SK-N-SH (cell line): ENCODE measurements at regions not wholly inside any gene's neighbourhood (a gene's known extent, or its start where the extent isn't known, plus 50 kb on each side); places are given as distances from the start of the nearest gene placed in this dataset.

Source experiments
- CTCF ChIA-PET: fragments of 300-600, 350-600 bp; formaldehyde crosslinking; extraction: SDS; loops from one replicate; lab custom pipeline; 2021; lab: Yijun Ruan, JAX
- POLR2A ChIA-PET: fragments of 350-600 bp; sonication (Branson Sonifier 250); formaldehyde crosslinking; extraction: SDS; loops from one replicate; lab custom pipeline; 2020; ENCODE audit warnings: antibody characterized with exemption, inconsistent platforms; lab: Yijun Ruan, JAX
- DNase-seq: peaks from one replicate; pipeline ENCODE4 v3.0.0; 2012
- H2AFZ ChIP-seq: fragments of 200-600 bp; sonication (generic); 2 replicates; pipeline ENCODE4 v1.8.1; 2016; ENCODE audit warnings: antibody characterized with exemption, mild to moderate bottlenecking, low read depth
- H3F3A ChIP-seq: fragments of 200-600 bp; sonication (generic); replicated peaks from 2 replicates; pipeline ENCODE3; 2016; ENCODE audit warnings: antibody characterized with exemption, mild to moderate bottlenecking; ENCODE audit not compliant: insufficient read depth
- H3K27ac ChIP-seq, 2 experiments: fragments of 200-500 bp in 1 of 2; fragments of 200-600 bp in 1 of 2; sonication (Bioruptor generic) in 1 of 2; sonication (generic), shearing (Covaris generic) in 1 of 2; 2 replicates each; pipeline versions ENCODE4 v1.5.1 to v1.6.1; 2014 to 2016; ENCODE audit warnings: low read depth in 2 of 2, inconsistent platforms in 1 of 2, low read length in 1 of 2, mild to moderate bottlenecking in 1 of 2, mixed read lengths in 1 of 2
- H3K27me3 ChIP-seq: fragments of 200-600 bp; sonication (generic), shearing (Covaris generic); 2 replicates; pipeline ENCODE4 v1.6.1; 2016; ENCODE audit warnings: mixed run types; ENCODE audit not compliant: insufficient read depth
- H3K36me3 ChIP-seq, 2 experiments: fragments of 200-500 bp in 1 of 2; fragments of 200-600 bp in 1 of 2; sonication (Bioruptor generic) in 1 of 2; sonication (generic) in 1 of 2; replicated peaks in 1 of 2; 2 replicates each; pipeline versions ENCODE3 to v1.5.1; 2014 to 2016; ENCODE audit warnings: low read length in 1 of 2, mild to moderate bottlenecking in 1 of 2; ENCODE audit not compliant: insufficient read depth in 2 of 2, control insufficient read depth in 1 of 2
- H3K4me1 ChIP-seq, 2 experiments: fragments of 200-500 bp in 1 of 2; fragments of 200-600 bp in 1 of 2; sonication (Bioruptor generic) in 1 of 2; sonication (generic), shearing (Covaris generic) in 1 of 2; 2 replicates each; pipeline versions ENCODE4 v1.5.1 to v1.6.1; 2014 to 2016; ENCODE audit warnings: low read depth in 1 of 2, low read length in 1 of 2, mixed run types in 1 of 2; ENCODE audit not compliant: insufficient read depth in 2 of 2, control insufficient read depth in 1 of 2
- H3K4me2 ChIP-seq: fragments of 200-600 bp; sonication (generic), shearing (Covaris generic); 2 replicates; pipeline ENCODE4 v1.6.1; 2017; ENCODE audit warnings: mixed run types
- H3K4me3 ChIP-seq, 2 experiments: fragments of 200-500 bp in 1 of 2; fragments of 200-600 bp in 1 of 2; sonication (Bioruptor generic) in 1 of 2; sonication (generic), shearing (Covaris generic) in 1 of 2; 2 replicates each; pipeline versions ENCODE4 v1.5.1 to v1.8.1; 2014 to 2016; ENCODE audit warnings: low read depth in 2 of 2, inconsistent platforms in 1 of 2, low read length in 1 of 2, mild to moderate bottlenecking in 1 of 2, mixed read lengths in 1 of 2, moderate library complexity in 1 of 2
- H3K79me2 ChIP-seq: fragments of 200-600 bp; sonication (generic); 2 replicates; pipeline ENCODE4 v1.8.1; 2017; ENCODE audit warnings: mild to moderate bottlenecking; ENCODE audit not compliant: insufficient read depth
- H3K9ac ChIP-seq: fragments of 200-600 bp; sonication (generic); 2 replicates; pipeline ENCODE4 v1.6.1; 2017; ENCODE audit warnings: mixed run types
- H3K9me2 ChIP-seq: fragments of 200-600 bp; sonication (generic); 2 replicates; pipeline ENCODE4 v1.6.1; 2017; ENCODE audit warnings: mixed run types
- H3K9me3 ChIP-seq: fragments of 200-600 bp; sonication (generic); 2 replicates; pipeline ENCODE4 v1.6.1; 2017; ENCODE audit warnings: mixed run types, mild to moderate bottlenecking, moderate library complexity
- H4K20me1 ChIP-seq: fragments of 200-600 bp; sonication (generic); 2 replicates; pipeline ENCODE4 v1.6.1; 2017; ENCODE audit warnings: mild to moderate bottlenecking, mixed run types; ENCODE audit not compliant: insufficient read depth
- CHD2 ChIP-seq: fragments of 150-350 bp; IDR thresholded peaks from 2 replicates; pipeline ENCODE4 v1.6.1; 2018; ENCODE audit warnings: low read length; ENCODE audit not compliant: partially characterized antibody
- ELF1 ChIP-seq: IDR thresholded peaks from 2 replicates; pipeline ENCODE4 v1.4.0; 2012
- EP300 ChIP-seq, 2 experiments: IDR thresholded peaks; 2 replicates each; pipeline versions ENCODE4 v1.4.0 to v1.6.1; 2012; ENCODE audit warnings: borderline replicate concordance in 1 of 2, low read depth in 1 of 2, low read length in 1 of 2
- EZH2phosphoT487 ChIP-seq: fragments of 200-600 bp; sonication (generic); IDR thresholded peaks from 2 replicates; pipeline ENCODE4 v1.6.1; 2017; ENCODE audit warnings: low read depth, mixed run types, mild to moderate bottlenecking, antibody characterized with exemption, moderate library complexity, borderline replicate concordance
- FOSL2 ChIP-seq: IDR thresholded peaks from 2 replicates; pipeline ENCODE4 v1.4.0; 2012; ENCODE audit warnings: low read depth, mild to moderate bottlenecking, moderate library complexity, borderline replicate concordance
- FOXM1 ChIP-seq: IDR thresholded peaks from 2 replicates; pipeline ENCODE4 v1.4.0; 2012; ENCODE audit warnings: low read depth, mild to moderate bottlenecking
- JUND ChIP-seq: IDR thresholded peaks from 2 replicates; pipeline ENCODE4 v1.4.0; 2012
- MEF2A ChIP-seq: IDR thresholded peaks from 2 replicates; pipeline ENCODE4 v1.4.0; 2012; ENCODE audit warnings: low read depth, borderline replicate concordance
- NFIC ChIP-seq: IDR thresholded peaks from 2 replicates; pipeline ENCODE4 v1.4.0; 2012; ENCODE audit warnings: borderline replicate concordance
- POLR2AphosphoS5 ChIP-seq: IDR thresholded peaks from 2 replicates; pipeline ENCODE4 v1.6.1; 2012; ENCODE audit warnings: low read depth, low read length
- RFX5 ChIP-seq: IDR thresholded peaks from 2 replicates; pipeline ENCODE4 v1.6.1; 2012; ENCODE audit warnings: mild to moderate bottlenecking, improper control_type of control experiment, low read length
- RXRA ChIP-seq: IDR thresholded peaks from 2 replicates; pipeline ENCODE4 v1.4.0; 2012; ENCODE audit warnings: low read depth, mild to moderate bottlenecking, borderline replicate concordance
- TCF12 ChIP-seq: IDR thresholded peaks from 2 replicates; pipeline ENCODE4 v1.4.0; 2012
- YY1 ChIP-seq: IDR thresholded peaks from 2 replicates; pipeline ENCODE4 v1.4.0; 2012; ENCODE audit warnings: low read depth, mild to moderate bottlenecking
- WGBS: methylation state at CpG from one replicate; pipeline ENCODE4 v1.1.6; 2017; ENCODE audit warnings: low lambda C conversion rate; 5-methylcytosine and 5-hydroxymethylcytosine counted together
- TF ChIP-seq, protein P1 (sequence below): fragments of 150-350 bp; IDR thresholded peaks from 2 replicates; pipeline ENCODE4 v1.6.1; 2016; ENCODE audit warnings: mild to moderate bottlenecking, low read depth, low read length
- TF ChIP-seq, protein P2 (sequence below): fragments of 150-350 bp; IDR thresholded peaks from 2 replicates; pipeline ENCODE4 v1.6.1; 2017; ENCODE audit warnings: antibody characterized with exemption, low read length, low read depth, borderline replicate concordance
- TF ChIP-seq, protein P3 (sequence below): IDR thresholded peaks from 2 replicates; pipeline ENCODE4 v1.4.0; 2012; ENCODE audit warnings: low read depth, borderline replicate concordance
- TF ChIP-seq, protein P4 (sequence below): IDR thresholded peaks from 2 replicates; pipeline ENCODE4 v1.4.0; 2012; ENCODE audit warnings: low read depth, borderline replicate concordance
- TF ChIP-seq, protein P5 (sequence below): IDR thresholded peaks from 2 replicates; pipeline ENCODE4 v1.6.1; 2012; ENCODE audit warnings: mild to moderate bottlenecking, low read depth, low read length, moderate library complexity

DNA sequence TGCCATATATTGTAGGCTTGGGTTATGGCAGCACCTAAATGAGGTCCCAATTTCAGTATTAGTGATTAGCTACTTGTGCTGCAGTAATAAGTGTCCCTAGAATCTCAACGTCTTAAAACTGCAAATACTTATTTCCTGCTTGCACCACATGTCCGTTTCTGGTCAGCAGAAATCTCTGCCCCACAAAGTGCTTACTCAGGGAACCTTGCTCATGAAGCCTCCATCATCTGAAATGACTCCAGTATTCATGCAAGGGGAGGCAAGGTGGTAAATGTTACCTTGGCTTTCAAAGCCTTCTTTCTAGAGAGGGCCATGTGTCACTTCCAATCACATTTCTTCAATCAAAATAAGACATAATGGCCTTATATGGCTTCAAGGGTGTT, 274.2 kb upstream of the KAZN start:
- POLR2A ChIA-PET: no interaction called here
- Histone ChIP-seq H3K4me3 (no peak overlapping the region), H3K9me2 (no peaks in the 10 kb centered on the region), H3K4me2 (no peak overlapping the region), H3K27ac (no peak overlapping the region), H4K20me1 (no peaks in the 10 kb centered on the region), H3K79me2 (no peaks in the 10 kb centered on the region), H2AFZ (no peak overlapping the region), H3F3A (no peaks in the 10 kb centered on the region), H3K27me3 (no peaks in the 10 kb centered on the region), H3K9me3 (no peaks in the 10 kb centered on the region), H3K36me3 (no peaks in the 10 kb centered on the region), H3K4me1 (no peaks in the 10 kb centered on the region), H3K9ac (no peak overlapping the region)
- DNase-seq: no peak
- TF ChIP-seq, protein P1, sequence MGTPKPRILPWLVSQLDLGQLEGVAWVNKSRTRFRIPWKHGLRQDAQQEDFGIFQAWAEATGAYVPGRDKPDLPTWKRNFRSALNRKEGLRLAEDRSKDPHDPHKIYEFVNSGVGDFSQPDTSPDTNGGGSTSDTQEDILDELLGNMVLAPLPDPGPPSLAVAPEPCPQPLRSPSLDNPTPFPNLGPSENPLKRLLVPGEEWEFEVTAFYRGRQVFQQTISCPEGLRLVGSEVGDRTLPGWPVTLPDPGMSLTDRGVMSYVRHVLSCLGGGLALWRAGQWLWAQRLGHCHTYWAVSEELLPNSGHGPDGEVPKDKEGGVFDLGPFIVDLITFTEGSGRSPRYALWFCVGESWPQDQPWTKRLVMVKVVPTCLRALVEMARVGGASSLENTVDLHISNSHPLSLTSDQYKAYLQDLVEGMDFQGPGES: no peak
- TF ChIP-seq EP300 (IDR thresholded peaks at IDR 0.05; ENCODE audit: borderline replicate concordance in 1 of 2, low read depth in 1 of 2, low read length in 1 of 2): no peak
- no peak for TF ChIP-seq ELF1
- CTCF ChIA-PET: no interaction called here
- 0% methylated on average over 2 of the region's 2 CpGs for WGBS

DNA sequence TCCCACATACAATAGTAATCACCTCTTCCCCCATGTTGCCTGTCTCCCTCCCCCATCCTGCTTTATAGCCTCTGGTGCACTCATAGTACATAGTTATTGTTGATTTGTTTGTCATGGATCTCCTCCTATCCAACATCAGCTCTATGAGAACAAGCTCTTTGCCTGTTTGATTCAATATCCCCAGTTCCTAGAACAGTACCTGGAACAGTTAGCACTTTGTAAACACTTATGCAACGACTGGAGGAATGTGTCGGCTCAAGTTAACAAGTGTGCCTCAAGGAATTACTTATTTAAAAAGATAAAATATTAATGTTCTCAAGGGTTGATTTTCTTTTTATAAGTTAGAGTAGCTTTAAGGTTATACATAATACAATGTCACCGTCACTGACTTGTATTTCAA, 271.6 kb upstream of the KAZN start:
- TF ChIP-seq, protein P2, sequence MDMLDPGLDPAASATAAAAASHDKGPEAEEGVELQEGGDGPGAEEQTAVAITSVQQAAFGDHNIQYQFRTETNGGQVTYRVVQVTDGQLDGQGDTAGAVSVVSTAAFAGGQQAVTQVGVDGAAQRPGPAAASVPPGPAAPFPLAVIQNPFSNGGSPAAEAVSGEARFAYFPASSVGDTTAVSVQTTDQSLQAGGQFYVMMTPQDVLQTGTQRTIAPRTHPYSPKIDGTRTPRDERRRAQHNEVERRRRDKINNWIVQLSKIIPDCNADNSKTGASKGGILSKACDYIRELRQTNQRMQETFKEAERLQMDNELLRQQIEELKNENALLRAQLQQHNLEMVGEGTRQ: no peak
- no peak for TF ChIP-seq JUND
- TF ChIP-seq YY1: no peak
- TF ChIP-seq ELF1: no peak
- no peak for TF ChIP-seq TCF12
- TF ChIP-seq, protein P3, sequence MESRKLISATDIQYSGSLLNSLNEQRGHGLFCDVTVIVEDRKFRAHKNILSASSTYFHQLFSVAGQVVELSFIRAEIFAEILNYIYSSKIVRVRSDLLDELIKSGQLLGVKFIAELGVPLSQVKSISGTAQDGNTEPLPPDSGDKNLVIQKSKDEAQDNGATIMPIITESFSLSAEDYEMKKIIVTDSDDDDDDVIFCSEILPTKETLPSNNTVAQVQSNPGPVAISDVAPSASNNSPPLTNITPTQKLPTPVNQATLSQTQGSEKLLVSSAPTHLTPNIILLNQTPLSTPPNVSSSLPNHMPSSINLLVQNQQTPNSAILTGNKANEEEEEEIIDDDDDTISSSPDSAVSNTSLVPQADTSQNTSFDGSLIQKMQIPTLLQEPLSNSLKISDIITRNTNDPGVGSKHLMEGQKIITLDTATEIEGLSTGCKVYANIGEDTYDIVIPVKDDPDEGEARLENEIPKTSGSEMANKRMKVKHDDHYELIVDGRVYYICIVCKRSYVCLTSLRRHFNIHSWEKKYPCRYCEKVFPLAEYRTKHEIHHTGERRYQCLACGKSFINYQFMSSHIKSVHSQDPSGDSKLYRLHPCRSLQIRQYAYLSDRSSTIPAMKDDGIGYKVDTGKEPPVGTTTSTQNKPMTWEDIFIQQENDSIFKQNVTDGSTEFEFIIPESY: no peak
- no peak for TF ChIP-seq EZH2phosphoT487
- TF ChIP-seq FOSL2: no peak
- no peak for TF ChIP-seq EP300 (IDR thresholded peaks at IDR 0.05; ENCODE audit: borderline replicate concordance in 1 of 2, low read depth in 1 of 2, low read length in 1 of 2)
- TF ChIP-seq, protein P4, sequence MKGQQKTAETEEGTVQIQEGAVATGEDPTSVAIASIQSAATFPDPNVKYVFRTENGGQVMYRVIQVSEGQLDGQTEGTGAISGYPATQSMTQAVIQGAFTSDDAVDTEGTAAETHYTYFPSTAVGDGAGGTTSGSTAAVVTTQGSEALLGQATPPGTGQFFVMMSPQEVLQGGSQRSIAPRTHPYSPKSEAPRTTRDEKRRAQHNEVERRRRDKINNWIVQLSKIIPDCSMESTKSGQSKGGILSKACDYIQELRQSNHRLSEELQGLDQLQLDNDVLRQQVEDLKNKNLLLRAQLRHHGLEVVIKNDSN: no peak
- no peak for TF ChIP-seq CHD2
- TF ChIP-seq, protein P5, sequence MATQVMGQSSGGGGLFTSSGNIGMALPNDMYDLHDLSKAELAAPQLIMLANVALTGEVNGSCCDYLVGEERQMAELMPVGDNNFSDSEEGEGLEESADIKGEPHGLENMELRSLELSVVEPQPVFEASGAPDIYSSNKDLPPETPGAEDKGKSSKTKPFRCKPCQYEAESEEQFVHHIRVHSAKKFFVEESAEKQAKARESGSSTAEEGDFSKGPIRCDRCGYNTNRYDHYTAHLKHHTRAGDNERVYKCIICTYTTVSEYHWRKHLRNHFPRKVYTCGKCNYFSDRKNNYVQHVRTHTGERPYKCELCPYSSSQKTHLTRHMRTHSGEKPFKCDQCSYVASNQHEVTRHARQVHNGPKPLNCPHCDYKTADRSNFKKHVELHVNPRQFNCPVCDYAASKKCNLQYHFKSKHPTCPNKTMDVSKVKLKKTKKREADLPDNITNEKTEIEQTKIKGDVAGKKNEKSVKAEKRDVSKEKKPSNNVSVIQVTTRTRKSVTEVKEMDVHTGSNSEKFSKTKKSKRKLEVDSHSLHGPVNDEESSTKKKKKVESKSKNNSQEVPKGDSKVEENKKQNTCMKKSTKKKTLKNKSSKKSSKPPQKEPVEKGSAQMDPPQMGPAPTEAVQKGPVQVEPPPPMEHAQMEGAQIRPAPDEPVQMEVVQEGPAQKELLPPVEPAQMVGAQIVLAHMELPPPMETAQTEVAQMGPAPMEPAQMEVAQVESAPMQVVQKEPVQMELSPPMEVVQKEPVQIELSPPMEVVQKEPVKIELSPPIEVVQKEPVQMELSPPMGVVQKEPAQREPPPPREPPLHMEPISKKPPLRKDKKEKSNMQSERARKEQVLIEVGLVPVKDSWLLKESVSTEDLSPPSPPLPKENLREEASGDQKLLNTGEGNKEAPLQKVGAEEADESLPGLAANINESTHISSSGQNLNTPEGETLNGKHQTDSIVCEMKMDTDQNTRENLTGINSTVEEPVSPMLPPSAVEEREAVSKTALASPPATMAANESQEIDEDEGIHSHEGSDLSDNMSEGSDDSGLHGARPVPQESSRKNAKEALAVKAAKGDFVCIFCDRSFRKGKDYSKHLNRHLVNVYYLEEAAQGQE: no peak
- no peak for TF ChIP-seq NFIC
- TF ChIP-seq POLR2AphosphoS5: no peak
- no peak for TF ChIP-seq RFX5
- no peak for TF ChIP-seq RXRA
- TF ChIP-seq MEF2A: no peak
- TF ChIP-seq FOXM1: no peak
- H3K4me2 ChIP-seq: no peak overlapping the region
- no peak overlapping the region for H3K27ac ChIP-seq
- no peaks in the 10 kb centered on the region for H3F3A ChIP-seq
- H3K36me3 ChIP-seq: no peaks in the 10 kb centered on the region
- no peaks in the 10 kb centered on the region for H3K9me3 ChIP-seq
- H4K20me1 ChIP-seq: no peaks in the 10 kb centered on the region
- H3K9ac ChIP-seq: no peak overlapping the region
- no peaks in the 10 kb centered on the region for H3K4me1 ChIP-seq
- H2AFZ ChIP-seq: no peak overlapping the region
- no peaks in the 10 kb centered on the region for H3K9me2 ChIP-seq
- H3K4me3 ChIP-seq: no peak overlapping the region
- WGBS: 15% methylated on average over 3 of the region's 3 CpGs
- H3K79me2 ChIP-seq: no peaks in the 10 kb centered on the region
- POLR2A ChIA-PET: no interaction called here
- DNase-seq: no peak
- CTCF ChIA-PET: interaction anchor here (1.5 kb wide), 1 partner anchor 10 kb away, joined by 3 read pairs; no protein-coding TSS in a partner anchor
- H3K27me3 ChIP-seq: no peaks in the 10 kb centered on the region
